ENCODE measurements at regions not wholly inside any gene's neighbourhood (a gene's known extent, or its start where the extent isn't known, plus 50 kb on each side); places are given as distances from the start of the nearest gene placed in this dataset.
A peak's percentile ranks its signal among the peaks of the same experiment; 100 is the strongest.

DNA sequence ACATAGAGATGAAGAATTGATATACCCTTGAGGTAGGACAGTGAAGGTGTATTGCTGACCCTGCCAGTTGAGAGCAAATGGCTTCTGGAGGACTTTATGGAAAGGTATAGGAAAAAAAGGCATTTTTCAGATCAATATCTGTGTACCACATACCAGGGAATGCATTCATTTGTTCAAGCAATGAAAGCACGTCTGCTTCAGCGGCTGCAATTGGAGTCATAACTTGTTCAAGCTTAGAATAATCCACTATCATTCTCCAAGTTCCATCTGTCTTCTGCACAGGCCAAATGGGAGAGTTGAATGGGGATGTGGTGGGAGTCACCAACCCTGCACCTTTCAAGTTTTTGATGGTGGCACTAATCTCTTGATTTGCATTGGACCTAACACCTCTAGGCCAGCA, 249.6 kb upstream of the PTER start:
- TF ChIP-seq GATA3 (IDR thresholded peaks at IDR 0.05; ENCODE audit: low read depth, low read length) (no peak), GATA2 (IDR thresholded peaks at IDR 0.05; ENCODE audit: low read depth, low read length) (no peak)

DNA sequence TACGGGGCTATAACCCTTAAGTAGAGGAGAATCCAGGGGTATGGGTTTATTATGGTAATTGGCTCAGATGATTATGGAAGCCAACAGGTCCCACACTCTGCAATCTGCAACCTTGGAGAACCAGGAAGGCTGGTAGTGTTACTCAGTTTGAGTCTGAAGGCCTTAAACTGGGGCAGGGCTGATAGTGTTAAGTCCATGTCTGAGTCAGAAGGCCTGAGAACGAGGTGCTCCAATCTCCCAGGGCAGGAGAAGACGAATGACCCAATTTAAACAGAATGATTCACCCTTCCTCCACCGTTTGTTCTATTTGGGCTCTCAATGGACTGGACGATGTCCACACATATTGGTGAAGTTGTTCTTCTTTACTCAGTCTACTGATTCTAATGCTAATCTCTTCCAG, 244.5 kb upstream of the PTER start:
- TF ChIP-seq GATA2 (IDR thresholded peaks at IDR 0.05; ENCODE audit: low read depth, low read length) (no peak), GATA3 (IDR thresholded peaks at IDR 0.05; ENCODE audit: low read depth, low read length) (no peak)

DNA sequence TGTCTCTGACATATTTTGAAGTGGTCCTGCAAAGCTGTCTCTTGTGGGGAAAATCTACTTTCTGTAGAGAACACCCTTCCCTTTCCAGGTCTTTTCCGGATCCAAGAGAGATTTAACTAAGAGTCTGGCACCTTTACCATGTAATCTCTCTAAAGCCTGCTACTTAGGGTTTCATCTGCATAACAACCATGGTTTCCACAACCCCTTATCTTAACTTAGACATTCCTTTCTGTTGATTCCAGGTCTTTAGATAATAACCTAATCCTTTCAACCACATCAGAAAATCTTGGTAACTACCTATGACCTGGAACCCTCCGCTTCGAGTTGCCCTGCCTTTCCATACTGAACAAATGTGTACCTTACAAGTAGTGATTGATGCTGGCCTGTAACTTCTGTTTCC, 243.6 kb upstream of the PTER start:
- TF ChIP-seq GATA3 (IDR thresholded peaks at IDR 0.05; ENCODE audit: low read depth, low read length) (no peak), GATA2 (IDR thresholded peaks at IDR 0.05; ENCODE audit: low read depth, low read length) (no peak)

DNA sequence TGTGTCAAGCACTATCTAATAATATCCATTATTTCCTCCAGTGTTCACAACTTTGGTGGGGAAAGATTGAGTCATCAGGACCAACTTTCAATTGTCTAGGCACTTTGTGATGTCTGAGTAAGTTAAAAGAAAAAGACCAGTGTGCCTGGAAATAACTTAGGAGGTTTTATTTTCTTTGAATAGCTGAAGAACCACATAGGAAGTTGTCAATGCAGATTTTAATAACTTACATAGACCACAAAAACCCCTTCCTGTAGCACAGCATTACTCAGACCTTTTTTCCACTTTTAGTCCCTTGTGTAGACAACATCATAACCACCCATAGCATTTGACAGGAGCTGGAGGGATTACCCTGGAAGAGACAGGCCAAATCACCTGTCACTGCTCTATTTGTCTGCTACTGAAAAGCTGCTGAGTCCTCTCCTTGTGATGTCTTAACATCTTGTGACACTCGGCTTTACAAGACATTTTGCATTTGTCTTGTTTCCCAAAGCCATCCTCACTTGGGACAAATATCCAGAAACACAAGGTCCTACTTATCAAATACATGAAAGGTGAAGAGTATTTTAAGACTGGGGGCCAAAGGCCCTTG, 241.5 kb upstream of the PTER start:
- TF ChIP-seq GATA3 (IDR thresholded peaks at IDR 0.05; ENCODE audit: low read depth, low read length): no peak
- TF ChIP-seq GATA2 (IDR thresholded peaks at IDR 0.05; ENCODE audit: low read depth, low read length): no peak

DNA sequence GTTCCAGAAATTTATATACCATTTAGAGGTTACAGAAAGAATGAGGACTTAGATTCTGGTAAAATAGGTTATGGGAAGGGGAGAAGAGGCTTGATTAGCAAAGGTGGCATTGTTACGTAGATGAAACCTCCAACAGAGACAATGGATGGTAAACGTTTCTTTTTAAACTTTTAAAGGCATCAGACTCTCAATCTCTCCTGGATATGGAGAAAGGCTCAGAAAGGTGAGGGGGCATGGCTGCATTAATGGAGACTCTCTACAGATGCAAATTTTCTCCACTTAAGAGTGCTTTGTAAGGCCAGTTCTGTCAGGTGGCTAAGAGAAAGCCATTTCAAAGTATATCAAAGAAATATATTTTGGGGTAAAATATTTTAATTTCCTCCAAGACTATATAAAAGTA, 240.9 kb upstream of the PTER start:
- TF ChIP-seq GATA3 (IDR thresholded peaks at IDR 0.05; ENCODE audit: low read depth, low read length) (no peak), GATA2 (IDR thresholded peaks at IDR 0.05; ENCODE audit: low read depth, low read length) (no peak)

DNA sequence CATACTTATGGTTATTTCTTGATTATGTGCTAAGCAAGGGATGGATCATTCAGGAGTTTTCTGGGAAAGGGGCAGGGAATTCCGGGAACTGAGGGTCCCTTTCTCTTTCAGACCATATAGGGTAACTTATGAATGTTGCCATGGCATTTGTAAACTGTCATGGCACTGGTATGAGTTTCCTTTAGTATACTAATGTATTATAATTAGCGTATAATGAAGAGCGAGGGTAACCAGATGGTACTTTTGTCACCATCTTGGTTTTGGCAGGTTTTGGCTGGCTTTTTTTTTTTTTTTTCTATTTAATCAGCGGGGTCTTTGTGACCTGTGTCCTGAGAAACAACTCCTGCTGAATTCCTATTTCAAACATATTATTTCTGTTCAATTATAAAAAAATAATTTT, 237.6 kb upstream of the PTER start:
- TF ChIP-seq GATA2 (IDR thresholded peaks at IDR 0.05; ENCODE audit: low read depth, low read length): no peak
- TF ChIP-seq GATA3 (IDR thresholded peaks at IDR 0.05; ENCODE audit: low read depth, low read length): no peak

DNA sequence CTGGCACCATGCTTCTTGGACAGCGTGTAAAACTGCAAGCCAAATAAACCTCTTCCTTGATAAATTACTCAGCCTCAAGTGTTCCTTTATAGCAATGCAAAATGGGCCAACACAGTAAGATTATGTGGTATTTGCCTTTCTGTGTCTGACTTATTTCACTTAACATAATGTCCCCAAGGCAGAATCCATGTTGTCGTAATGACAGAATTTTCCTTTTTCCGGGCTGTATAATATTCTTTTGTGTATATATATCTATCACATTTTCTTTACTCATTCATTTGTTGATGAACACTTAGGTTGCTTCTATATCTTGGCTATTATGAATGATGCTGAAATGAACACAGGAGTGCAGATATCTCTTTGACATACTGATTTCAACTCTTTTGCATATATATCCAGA, 209.1 kb upstream of the PTER start:
- TF ChIP-seq GATA2 (IDR thresholded peaks at IDR 0.05; ENCODE audit: low read depth, low read length): no peak
- no peak for TF ChIP-seq GATA3 (IDR thresholded peaks at IDR 0.05; ENCODE audit: low read depth, low read length)

DNA sequence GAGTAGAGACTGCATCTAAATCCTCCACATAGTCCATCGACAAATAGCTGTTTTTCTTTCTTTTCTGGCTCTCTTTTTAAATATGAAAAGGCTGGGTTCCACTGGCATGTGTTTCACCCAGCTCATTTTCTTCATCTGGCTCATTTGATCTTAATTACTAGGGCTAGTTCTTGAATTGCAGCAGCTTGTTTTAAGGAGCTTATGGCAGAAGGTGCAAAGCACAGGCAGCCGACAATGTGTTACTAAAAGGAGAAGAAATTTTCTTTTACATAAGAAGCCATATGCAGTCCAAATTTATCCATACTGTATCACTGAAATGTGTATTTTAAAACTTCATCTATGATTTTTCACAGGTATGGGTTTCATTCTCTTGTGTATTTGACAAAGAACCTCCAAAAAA, 205.6 kb upstream of the PTER start:
- TF ChIP-seq GATA2 (IDR thresholded peaks at IDR 0.05; ENCODE audit: low read depth, low read length) (no peak), GATA3 (IDR thresholded peaks at IDR 0.05; ENCODE audit: low read depth, low read length) (no peak)

DNA sequence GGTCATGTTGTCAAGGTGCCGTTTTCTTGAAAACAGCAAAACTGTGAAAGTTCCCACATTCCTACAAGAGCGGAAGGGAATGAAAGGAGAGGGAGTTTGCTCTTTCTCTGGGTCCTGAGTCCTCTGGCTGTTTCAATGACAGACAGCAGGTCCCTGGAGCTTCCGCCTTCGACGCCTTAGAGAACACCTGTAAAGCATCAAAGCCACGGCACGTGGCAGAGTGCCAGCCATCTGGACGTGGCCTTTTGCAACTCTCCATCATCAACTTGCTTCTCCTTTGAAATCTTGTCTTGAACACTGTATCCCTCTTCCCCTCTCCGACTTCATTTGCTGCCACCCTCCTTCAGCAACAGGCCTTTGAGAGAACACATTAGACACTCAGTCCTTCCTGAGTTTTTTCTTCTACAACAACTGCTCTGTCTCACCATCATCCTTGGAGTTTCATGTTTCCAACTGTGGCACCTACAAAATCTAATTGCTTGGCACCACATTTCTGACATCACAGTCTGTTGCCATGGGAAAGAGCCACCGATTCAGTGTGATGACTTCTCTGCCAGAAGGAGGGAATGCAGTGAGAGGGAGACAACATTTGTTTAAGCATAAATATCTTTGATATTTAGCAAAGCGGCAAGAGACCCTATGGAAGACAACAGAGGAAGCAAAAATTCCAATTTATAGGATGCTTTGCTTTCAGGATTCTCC, 204.9 kb upstream of the PTER start:
- TF ChIP-seq GATA3 (IDR thresholded peaks at IDR 0.05; ENCODE audit: low read depth, low read length) (no peak), GATA2 (IDR thresholded peaks at IDR 0.05; ENCODE audit: low read depth, low read length) (no peak)

DNA sequence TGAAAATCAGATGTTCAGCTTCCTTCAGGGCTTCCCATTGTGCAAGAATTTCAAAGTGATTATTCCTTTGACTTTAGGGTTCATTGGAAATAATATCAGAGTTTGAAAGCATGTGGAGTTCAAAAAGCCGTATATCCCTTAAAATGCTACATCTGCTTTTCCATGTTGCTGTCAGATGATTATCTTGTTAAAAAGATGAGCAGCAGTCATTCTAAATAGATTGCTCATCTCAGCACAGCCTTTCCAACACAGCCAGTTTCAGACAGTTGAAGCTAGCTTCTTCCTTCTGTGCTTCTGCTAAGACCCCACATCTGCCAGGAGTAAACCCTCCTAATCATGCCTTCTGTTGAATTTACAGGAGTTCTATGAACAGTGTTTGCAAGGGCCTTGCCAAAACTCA, 204.4 kb upstream of the PTER start:
- TF ChIP-seq GATA3 (IDR thresholded peaks at IDR 0.05; ENCODE audit: low read depth, low read length) (peak; percentile 45; the same call in 1 of the 2 replicates), GATA2 (IDR thresholded peaks at IDR 0.05; ENCODE audit: low read depth, low read length) (peak; percentile 64)

DNA sequence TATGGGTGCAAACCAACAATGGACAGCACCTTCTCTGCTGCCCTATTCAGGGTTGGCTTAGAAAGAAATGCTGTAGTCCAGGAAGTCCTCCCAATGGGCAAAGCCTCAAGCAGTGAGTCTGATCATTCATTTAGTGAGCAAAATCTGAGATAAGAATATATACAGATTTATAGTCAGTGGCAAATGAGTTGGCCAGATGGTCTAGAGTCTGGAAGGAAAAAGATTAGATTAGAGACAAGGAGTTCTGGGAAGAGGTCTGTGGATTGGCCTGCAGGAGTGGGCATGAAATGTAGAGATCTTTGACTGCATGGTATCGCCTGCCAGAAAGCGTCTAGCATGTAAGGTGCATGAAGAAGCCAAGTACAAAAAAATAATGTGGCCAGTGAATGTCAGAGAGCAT, 201.9 kb upstream of the PTER start:
- TF ChIP-seq GATA3 (IDR thresholded peaks at IDR 0.05; ENCODE audit: low read depth, low read length) (no peak), GATA2 (IDR thresholded peaks at IDR 0.05; ENCODE audit: low read depth, low read length) (peak; percentile 33; the same call in 1 of the 2 replicates)

DNA sequence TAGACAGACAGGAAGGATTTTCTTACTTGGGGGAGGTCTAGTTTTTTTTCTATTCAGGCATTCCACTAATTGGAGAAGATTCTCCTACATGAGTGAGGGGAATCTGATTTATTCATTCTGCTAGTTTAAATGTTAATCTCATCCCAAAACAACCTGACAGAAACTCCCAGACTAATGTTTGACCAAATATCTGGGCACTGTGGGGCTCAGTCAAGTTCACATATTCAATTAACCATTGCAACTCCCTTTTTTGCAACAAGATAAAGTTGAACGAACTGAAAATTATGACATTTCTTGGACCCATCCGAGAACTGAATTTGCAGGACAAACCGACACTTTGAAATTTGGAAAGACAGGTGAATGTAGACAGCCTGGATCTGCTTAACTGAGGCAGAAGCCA, 194.4 kb upstream of the PTER start:
- TF ChIP-seq GATA3 (IDR thresholded peaks at IDR 0.05; ENCODE audit: low read depth, low read length): no peak
- no peak for TF ChIP-seq GATA2 (IDR thresholded peaks at IDR 0.05; ENCODE audit: low read depth, low read length)

DNA sequence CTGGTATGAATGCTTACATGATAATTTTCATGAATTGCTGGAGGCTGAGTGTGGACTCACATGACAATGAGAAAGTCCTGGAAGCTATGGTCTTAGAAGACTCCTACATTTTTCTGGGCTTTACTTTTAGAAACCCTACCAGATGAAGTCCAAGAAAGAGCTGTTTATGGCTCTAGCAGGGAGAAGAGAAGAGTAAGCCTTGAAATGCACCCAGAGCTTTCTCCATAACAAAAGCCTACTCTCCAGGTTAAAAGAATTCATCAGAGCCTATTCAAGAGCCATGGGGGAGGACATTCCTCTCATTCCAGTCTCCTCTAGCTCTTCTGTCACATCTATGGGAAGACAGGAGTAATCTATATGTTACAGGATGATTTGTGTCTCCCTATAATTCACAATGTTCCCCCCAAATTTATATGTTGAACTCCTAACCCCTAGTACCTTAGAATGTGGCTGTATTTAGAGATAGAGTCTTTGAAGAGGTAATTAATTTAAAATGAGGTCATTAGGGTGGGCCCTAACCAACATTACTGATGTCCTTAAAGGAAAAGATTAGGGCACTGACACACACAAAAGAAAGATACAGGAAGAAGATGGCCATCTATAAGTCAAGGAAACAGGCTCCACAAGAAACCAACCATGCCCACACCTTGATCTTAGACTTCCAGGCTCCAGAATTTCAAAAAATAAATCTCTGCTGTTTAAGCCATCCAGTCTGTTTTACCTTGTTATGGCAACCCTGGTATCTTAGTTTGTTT, 193.8 kb upstream of the PTER start:
- TF ChIP-seq GATA3 (IDR thresholded peaks at IDR 0.05; ENCODE audit: low read depth, low read length) (no peak), GATA2 (IDR thresholded peaks at IDR 0.05; ENCODE audit: low read depth, low read length) (no peak)

DNA sequence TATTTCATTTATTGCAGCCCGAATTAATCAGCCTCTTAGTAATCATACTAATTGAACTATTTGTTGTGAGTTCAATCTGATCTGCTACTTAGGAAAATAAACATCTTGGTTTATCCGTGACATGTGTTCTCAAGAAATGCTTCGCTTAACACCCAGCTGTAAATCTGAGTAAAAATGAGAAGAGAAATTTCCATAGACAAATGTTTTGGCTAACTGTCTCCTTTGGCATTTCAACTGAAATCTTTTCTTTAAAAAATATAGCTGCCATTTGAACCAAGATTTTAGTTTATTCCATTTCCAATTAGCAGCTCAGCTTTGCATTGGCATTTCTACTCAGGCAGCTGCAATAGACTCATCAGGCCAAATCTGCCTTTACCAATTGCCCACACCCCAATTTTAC, 180.5 kb upstream of the PTER start:
- no peak for TF ChIP-seq GATA2 (IDR thresholded peaks at IDR 0.05; ENCODE audit: low read depth, low read length)
- no peak for TF ChIP-seq GATA3 (IDR thresholded peaks at IDR 0.05; ENCODE audit: low read depth, low read length)
